OCI-LY1 (cell line): ENCODE measurements at regions not wholly inside any gene's neighbourhood (a gene's known extent, or its start where the extent isn't known, plus 50 kb on each side); places are given as distances from the start of the nearest gene placed in this dataset.

Experiments used
- CTCF ChIP-seq: fragments of 200-600 bp; sonication (generic), shearing (Covaris generic); IDR thresholded peaks from 2 replicates; pipeline ENCODE4 v1.5.1; 2017; ENCODE audit warnings: mild to moderate bottlenecking, antibody characterized with exemption, low read length, moderate library complexity, mixed read lengths
- EZH2 ChIP-seq: fragments of 200-600 bp; sonication (generic), shearing (Covaris generic); IDR thresholded peaks from 2 replicates; pipeline ENCODE4 v1.8.0; 2017; ENCODE audit warnings: borderline replicate concordance, mixed run types, mild to moderate bottlenecking, antibody characterized with exemption, low read length, moderate library complexity, mixed read lengths

DNA sequence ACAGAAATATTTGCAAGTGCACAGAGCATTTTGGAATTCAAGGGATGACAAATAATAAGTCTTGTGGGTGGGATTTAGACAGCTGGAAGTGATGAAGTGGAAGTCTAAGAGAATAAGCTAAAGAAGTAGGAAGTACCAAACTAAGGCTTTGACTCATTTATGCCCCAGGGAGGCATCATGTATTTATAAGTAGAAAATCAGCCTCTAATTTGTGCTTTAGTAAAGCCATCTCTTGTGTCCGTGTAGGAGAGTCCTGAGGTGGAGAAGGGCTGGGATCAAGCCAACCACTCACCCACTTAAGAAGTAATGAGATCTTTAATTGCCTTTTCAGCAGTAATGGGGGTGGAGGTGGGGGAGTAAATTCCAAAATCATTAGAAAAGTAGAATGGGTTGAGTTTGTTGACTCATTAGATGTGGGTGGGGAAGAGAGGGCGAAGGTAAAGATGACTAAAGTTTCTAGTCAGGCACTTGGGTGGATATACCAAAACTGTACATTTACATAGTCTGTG, 356.7 kb downstream of the STIM2 start:
- no peak for TF ChIP-seq CTCF
- TF ChIP-seq EZH2: no peak
